Heart right ventricle (tissue), 16 donors: ENCODE measurements at regions not wholly inside any gene's neighbourhood (a gene's known extent, or its start where the extent isn't known, plus 50 kb on each side); places are given as distances from the start of the nearest gene placed in this dataset.

Source experiments
- ATAC-seq, 8 donors: fragments of 200-7000 bp; cut with Tn5 transposase; one replicate each; pipeline ENCODE4 v1.9.1; 2020; ENCODE audit warnings: mild to moderate bottlenecking in 8 of 8, moderate library complexity in 8 of 8, moderate number of reproducible peaks in 1 of 8
- DNase-seq, 2 donors: peaks; one replicate each; pipeline ENCODE4 v3.0.0-alpha.2; 2020
- H3K27ac ChIP-seq, 10 donors: fragments of 200-600 bp; sonication (generic) in 2 of 10; one replicate each; pipeline versions ENCODE4 v1.5.0 to v1.8.0; 2020 to 2022; ENCODE audit warnings: mild to moderate bottlenecking in 3 of 10
- H3K27me3 ChIP-seq, 7 donors: fragments of 200-600 bp; one replicate each; pipeline ENCODE4 v1.8.0; 2021 to 2022; ENCODE audit warnings: mild to moderate bottlenecking in 2 of 7
- H3K36me3 ChIP-seq, 9 donors: fragments of 200-600 bp; sonication (generic) in 1 of 9; one replicate each; pipeline versions ENCODE4 v1.5.0 to v1.8.0; 2020 to 2022; ENCODE audit warnings: mild to moderate bottlenecking in 2 of 9
- H3K4me1 ChIP-seq, 9 donors: fragments of 200-600 bp; sonication (generic) in 1 of 9; one replicate each; pipeline versions ENCODE4 v1.5.0 to v1.8.0; 2020 to 2022; ENCODE audit warnings: mild to moderate bottlenecking in 4 of 9
- H3K4me3 ChIP-seq, 10 donors: fragments of 200-600 bp; sonication (generic) in 2 of 10; one replicate each; pipeline versions ENCODE4 v1.5.0 to v1.8.0; 2020 to 2022; ENCODE audit warnings: mild to moderate bottlenecking in 7 of 10, moderate library complexity in 2 of 10
- H3K9me3 ChIP-seq, 11 donors: fragments of 200-600 bp in 10 of 11; sonication (generic) in 2 of 11; one replicate each; pipeline versions ENCODE4 v1.5.0 to v1.8.0; 2013 to 2022; ENCODE audit warnings: mild to moderate bottlenecking in 2 of 11, control low read depth in 1 of 11, moderate library complexity in 1 of 11
- CTCF ChIP-seq, 9 donors: fragments of 200-600 bp; sonication (generic) in 2 of 9; IDR thresholded peaks; one replicate each; pipeline versions ENCODE4 v1.5.0 to v1.8.0; 2021 to 2022; ENCODE audit warnings: antibody characterized with exemption in 9 of 9, mild to moderate bottlenecking in 5 of 9, moderate library complexity in 1 of 9
- WGBS, 2 donors: extraction: QIAGEN DNeasy Blood & Tissue Kit; methylation state at CpG; one replicate each; pipeline ENCODE4 v1.1.7; 2013; ENCODE audit warnings: inconsistent platforms in 1 of 2; 5-methylcytosine and 5-hydroxymethylcytosine counted together
- intact Hi-C, 10 donors: fragments of 100-400 bp; cut with DNase I; formaldehyde crosslinking; loops; one replicate each; pipeline versions ENCODE4 v1.11.1 to v1.14.2; 2022
- donor health status: Arrhythmogenic right ventricular cardiomyopathy.
- donor health status: ischemic (EF 13 %, LVEDD 7.1; RV severe dilation, severe dysfunction).
- donor health status: healthy with polysubstance abuse.
- donor health status: DM: no; HTN: yes; CAD: no.
- donor health status: DM: no; HTN: no; CAD: no.
- donor health status: ischemic (EF 25% LVEDD 6.9; RV normal size, moderate dysfunction).
- donor health status: ischemic (EF 25% LVEDD 5.7; RV mildly dilated, moderate dysfunction).
- donor health status: healthy.
- donor health status: DM: yes; HTN: yes; CAD: no.
- donor health status: Ischemic cardiomyopathy.
- donor health status: ischemic (EF 35%, LVEDD 5.7; RV mildly dilated, moderate dysfunction).
- donor health status: nonischemic (EF 11% LVEDD 7.7; RV severe dilation, severe dysfunction).
- donor health status: DM: yes; HTN: yes; CAD: no.
- donor health status: PGD.
- donor health status: ischemic (EF 29% LVEDD 5.4; RV normal size, mild dysfunction).
- donor health status: nonischemic (EF 23%, LVEDD 6.1; RV moderate dilation, normal function).

DNA sequence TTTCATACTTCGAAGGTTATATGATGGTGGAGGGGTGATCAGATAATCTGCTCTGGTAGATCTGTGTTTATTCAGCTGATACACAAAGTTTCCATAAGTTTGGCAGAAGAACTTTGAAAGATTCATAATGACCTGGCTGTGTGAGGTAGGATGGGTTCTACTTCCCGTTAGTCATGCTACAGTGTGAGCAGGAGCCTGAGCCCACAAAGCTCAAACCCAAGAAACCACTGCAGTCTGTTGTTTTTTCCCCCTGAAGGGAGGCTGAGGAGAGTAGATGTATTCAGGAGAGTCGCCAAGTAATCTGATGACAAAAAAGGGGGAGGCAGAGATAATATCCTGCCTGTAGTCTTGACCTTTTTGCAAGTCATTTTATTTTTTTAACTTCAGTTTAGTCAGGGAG lies 52.8 kb upstream of the PPP3CA start:
- DNase-seq, result no peak
- H3K36me3 ChIP-seq, result no peaks in the 10 kb centered on the region
- H3K27ac ChIP-seq, result no peak overlapping the region
- intact Hi-C loops, result no loop called here
- no peaks in the 10 kb centered on the region for H3K27me3 ChIP-seq
- no peak overlapping the region for H3K4me3 ChIP-seq
- no peaks in the 10 kb centered on the region for H3K4me1 ChIP-seq
- 73 to 77% methylated on average over 3 of the region's 3 CpGs for WGBS, 2 donors
- no peak for TF ChIP-seq CTCF (IDR thresholded peaks at IDR 0.05)
- no peak for ATAC-seq
- H3K9me3 ChIP-seq, result peaks cover 0 to 5% (median 0%) of the 10 kb centered on the region in 11 donors

- no peaks in the 10 kb centered on the region for H3K27me3 ChIP-seq
- ATAC-seq (no peak), DNase-seq (no peak)
- 93 to 96% methylated on average over 4 of the region's 4 CpGs for WGBS, 2 donors
- H3K36me3 ChIP-seq, result no peaks in the 10 kb centered on the region
- H3K4me1 ChIP-seq, result no peaks in the 10 kb centered on the region
- intact Hi-C loops, result loop anchor here in 1 of 10 donors (10.0 kb wide), 1 partner anchor 96 kb away; no protein-coding TSS in a partner anchor
- no peaks in the 10 kb centered on the region for H3K9me3 ChIP-seq
- H3K27ac ChIP-seq, result no peak overlapping the region
- no peak overlapping the region for H3K4me3 ChIP-seq
- no peak for TF ChIP-seq CTCF (IDR thresholded peaks at IDR 0.05)
Measured at GRCh38 chr4:101398807-101399206, 51.5 kb upstream of the PPP3CA start.
